Right lung (tissue), 2 donors: ENCODE measurements at regions not wholly inside any gene's neighbourhood (a gene's known extent, or its start where the extent isn't known, plus 50 kb on each side); places are given as distances from the start of the nearest gene placed in this dataset.

Source experiments
- DNase-seq, 2 donors: peaks; one replicate each; pipeline ENCODE4 v3.0.0-alpha.2; 2013

DNA sequence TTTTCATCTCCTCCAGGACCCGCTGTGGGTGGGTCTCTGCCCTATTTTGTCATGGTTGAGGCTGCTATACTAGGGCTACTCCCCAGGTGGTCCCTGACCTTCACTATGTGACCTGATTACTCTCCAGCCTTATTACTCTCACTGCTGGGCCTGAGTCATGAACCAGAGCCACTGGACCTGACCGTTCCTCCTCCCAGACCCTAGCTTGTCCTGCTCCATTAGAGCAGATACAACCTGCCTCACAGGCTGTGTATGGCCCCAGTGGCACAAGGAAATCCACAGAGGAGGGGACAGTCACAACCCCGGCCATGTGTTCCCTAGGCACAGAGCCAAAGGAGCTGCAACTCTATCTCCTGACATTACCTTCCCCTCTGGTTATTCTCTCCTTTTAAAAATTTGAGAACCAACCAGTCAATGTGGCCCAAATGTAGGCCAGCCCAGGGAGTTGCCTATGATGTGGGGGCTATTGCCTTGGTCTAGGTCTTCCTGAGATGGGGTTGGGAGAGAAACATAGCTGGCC lies 96.0 kb upstream of the FSTL4 start:
- no peak for DNase-seq

DNA sequence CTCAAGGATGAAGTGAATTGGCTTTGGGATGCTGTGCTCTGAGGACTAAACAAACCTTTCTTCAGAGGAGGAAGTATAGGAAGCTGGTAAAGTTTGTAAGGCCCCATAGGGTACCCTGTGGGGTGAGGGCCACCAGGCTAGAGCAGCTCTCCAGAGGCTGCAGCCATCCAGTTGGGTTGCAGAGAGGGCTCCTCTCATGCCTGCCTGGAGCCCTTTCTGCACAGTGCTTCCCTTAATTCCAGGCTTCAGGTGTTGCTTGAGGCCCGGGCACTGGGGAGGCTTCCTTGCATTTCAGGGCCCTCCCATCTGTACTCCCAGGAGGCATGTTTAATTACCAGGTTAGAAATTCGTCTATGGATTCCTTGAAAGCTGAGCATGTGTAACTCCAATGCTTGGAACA lies 95.3 kb upstream of the FSTL4 start:
- no peak for DNase-seq

DNA sequence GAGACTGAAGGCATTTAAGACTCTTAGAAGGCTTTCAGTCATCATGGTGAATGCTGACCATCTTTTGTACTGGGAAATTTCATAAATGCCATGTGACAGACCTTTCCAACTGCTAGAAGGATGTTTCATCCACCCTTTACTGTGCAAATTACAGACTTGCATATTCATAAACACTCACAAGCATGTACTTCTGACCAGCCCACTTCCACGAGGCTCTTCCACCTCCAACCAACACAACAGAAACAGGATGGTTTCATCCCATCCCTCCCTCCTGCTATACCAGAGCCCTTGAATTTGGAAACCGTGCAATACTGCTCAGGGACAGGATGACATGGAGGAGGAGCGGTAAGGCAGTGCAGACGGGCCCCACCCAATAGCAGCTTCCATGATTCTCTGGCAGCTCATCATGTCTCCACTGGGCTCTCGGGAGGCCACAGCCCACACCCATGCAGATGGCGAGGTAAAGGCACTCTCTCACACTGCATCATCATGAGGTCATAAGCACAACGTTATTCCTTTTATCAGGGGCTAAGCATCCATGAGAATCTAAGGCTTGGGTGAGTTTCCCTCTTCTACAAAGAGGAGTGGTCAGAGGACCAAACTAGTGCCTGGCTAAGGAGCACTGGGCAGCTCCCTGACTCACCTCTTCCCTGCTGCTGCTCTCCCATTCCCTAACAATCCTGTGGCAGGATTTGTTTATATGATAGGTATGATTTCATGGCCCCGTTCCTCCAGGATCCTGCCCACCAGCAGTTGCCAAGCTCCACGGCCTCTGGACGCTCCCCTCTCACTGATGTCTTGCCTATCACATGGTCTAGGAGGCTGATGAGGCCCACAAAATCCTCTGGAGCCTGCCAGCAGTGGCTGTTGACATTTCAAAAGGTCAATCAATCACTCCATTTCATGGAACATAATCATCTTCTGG lies 94.4 kb upstream of the FSTL4 start:
- no peak for DNase-seq

DNA sequence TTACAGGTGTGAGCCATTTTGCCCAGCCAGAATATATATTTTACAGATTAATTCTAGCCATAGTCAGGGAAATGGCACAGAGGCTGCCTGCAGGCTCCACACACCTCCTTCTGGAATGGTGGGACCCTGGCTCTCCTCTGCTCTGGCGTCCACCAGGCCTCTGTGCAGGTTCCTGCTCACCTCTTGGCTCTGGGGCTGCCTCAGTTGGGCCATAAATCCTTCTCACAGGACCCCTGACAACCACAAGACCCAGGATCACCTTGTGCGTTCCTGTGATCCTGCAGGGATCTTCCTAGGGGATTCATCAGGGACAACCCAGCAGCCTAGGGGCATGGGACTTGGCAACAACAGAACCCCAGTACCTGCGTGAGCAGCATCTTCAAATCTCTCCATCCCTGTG lies 93.0 kb upstream of the FSTL4 start:
- DNase-seq = no peak

DNA sequence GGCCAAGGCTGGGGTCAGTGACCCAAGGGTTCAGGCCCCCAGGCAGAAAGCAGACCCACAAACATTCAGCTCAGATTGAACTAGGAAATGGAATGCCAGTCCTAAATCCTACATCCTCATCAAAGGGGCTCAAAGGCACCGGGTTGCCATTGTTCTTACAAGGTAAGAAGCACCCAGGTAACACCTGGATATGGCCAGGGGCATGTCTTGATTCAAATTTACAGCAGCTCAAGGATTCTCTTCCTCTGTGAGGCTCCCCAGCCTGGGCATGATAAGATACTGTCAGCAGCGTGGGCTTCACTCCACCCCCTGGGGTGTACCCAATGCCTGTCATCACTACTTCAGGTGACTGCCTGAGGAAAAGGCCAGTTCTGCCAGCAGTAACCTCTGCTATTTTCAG lies 92.1 kb upstream of the FSTL4 start:
- DNase-seq = no peak

DNA sequence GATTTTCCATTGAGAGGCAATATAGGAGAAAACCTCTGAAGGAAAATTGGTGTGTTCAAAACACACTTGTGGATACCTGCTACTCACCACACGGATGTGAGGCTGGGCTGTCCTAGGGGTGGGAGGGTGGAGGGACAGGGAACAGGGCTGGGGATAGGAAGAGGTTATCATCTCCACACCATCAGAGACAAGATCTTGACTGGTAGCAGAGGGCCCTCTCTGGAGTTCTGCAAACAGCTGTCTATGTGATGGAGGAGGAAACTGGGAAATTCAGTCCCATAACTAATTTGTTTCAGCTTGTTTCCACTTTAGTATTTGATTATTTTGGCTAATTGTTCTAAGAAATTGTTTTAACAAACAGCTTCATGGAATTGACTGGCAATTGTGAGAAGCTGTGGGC lies 91.6 kb upstream of the FSTL4 start:
- DNase-seq = no peak

DNA sequence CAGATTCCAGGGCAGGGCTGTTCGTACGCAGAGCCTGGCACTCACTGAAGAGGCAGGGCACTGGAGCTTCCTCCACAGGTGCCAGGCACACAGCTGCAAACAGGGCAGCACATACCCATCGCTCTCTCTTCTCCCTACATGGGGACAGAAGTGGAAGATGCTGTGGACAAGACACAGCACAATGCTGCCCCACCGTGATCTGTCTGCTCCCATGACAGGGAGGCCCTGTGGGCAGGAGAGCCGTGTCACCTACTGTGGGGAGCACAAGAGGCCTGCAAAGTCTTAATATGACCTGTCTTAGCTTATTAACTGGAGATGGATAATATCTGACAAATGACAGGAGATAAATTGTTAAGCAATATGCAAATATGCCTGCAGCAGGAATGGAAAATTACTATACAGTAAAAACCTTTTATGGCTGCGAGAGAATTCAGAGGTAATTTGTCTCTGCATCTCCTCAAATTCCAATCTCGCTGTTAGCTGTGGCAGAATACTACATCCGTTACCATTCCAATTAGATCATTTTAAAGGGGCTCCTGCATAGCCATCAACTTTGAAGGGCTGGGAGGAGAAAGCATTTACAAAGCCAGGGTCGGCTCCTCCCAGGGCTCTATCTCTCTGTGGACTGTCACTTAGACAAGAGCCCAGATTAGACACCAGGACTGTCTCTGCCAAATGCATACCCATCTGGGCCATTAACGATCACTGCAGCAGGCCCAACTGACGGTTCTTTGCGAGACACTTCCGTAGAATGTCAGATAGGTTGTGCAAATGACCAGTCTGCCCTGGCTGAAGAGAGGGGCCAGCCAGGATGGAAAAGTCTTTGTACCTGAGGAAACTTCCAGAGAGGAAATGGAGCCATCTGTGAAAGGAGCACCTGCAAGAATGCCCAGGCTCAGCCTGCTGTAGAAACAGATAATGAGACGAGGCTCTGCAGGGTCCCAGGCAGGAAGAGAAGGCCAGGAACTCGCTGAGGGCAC lies 90.7 kb upstream of the FSTL4 start:
- DNase-seq = no peak

DNA sequence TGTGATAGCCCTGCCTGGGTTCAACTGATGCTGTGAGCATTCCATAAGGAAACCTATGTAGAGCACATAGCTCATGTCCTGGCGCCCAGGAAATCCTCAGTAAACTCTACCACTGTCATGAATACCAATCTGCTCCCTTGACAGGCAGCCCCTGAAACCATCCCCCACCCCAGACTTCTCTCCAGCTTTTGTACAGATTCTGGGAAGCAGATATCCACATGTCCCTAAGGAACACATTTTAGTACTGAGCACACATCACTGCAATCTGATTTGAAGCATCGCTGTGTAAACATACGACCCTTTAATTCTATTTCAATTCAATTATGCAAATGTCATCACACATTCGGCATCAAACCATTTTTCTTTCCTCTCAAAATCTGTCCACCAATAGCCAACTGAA lies 89.5 kb upstream of the FSTL4 start:
- no peak for DNase-seq

DNA sequence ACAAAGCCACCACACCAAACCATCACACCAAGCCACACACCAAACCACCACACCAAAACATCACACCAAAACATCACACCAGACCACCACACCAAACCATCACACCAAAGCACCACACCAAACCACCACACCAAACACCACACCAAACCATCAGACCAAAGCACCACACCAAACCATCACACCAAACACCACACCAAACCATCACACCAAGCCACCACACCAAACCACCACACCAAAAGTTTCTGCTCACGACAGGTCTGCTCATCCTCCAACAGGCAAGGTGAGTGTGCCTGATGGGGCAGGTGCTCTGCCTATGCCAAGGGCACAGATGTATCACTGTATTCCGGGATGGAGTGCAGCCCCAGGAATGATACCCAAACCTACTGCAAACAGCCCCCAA lies 87.9 kb upstream of the FSTL4 start:
- DNase-seq = no peak

DNA sequence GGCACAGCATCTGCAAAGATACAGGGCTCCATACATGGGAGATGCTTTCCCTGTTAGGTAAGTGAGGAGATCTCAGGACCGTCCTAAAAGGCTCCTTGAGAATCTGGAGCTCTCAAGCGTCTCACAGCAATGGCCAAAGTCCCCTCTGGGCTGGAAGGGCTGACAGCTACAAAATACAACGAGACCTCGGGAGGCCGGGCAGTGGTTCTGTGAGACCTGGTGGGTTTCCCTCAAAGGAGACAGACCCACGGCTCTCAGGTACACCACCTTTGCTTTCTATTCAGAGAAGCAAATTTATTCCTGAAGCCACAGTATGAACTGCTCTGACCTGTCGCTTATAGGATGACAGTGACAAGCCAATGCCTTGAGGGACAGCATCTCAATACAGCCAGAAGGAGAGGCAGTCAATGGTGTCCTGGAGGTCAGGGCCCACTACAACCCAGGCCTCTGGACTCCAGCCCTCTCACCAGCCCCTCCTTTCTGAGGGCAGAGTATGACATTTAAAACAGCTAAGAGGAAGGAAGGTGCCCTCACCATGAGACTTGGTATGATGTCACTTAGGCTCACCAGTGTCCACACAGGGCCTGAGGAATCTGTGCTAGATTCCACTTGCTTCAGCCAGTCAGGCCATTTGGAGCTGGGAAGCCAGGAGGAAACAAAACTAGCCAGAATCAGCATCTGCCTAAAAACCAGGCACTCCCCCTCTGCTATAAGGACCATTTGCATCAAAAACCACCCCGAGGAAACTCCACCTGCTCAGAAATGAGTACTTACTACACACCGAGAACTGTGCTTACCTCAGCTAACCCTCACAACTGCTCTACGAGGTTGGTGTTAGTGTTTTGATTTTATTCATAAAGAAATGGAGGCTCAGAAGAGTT lies 86.5 kb upstream of the FSTL4 start:
- no peak for DNase-seq

DNA sequence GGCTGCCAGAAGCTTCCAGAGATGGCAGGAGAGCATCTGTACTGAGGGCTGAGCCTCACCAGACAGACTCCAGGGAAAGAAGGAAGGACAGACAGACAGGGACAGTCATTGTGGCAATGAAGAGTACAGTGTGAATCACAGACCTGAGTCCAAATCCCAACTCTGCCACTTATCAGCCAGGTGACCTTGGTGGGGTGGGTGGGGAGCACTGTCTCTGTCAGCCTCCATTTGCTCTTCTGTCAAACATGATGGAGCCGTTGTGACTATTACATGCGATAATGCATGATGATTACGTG lies 85.9 kb upstream of the FSTL4 start:
- DNase-seq = no peak

DNA sequence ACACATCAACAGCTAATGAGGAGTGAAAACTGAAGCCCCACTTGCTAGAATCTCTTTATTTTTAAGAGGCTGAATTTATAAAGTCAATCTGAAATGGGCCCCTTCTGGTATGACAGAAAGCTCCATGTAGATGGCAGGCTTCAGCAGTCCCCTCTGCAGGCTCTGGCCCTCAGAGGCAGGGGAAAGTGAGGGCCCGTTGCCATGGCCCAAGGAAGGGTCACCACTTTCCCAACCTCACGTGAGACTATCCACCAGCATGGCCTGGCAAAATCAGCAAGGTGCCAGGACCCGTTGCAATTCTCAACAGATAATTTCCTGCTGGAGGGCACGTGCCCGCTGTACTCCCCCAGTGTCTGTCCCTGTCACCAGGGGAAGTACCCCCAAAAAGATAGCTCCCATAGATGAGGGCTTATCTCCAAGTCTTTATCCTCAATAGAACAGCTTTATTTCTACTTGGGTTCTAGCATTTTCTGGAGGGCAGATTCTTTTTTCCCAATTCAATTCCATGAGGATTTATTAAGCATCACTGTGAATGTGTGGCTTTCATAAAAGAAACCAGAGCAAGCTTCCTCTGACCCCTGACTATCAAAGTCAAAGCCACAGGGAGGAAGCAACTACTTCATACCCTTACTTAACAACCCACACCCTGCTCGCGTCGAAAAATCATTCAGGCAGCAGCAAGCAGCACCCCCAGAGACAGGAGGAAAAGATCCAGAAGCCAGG lies 85.4 kb upstream of the FSTL4 start:
- no peak for DNase-seq

DNA sequence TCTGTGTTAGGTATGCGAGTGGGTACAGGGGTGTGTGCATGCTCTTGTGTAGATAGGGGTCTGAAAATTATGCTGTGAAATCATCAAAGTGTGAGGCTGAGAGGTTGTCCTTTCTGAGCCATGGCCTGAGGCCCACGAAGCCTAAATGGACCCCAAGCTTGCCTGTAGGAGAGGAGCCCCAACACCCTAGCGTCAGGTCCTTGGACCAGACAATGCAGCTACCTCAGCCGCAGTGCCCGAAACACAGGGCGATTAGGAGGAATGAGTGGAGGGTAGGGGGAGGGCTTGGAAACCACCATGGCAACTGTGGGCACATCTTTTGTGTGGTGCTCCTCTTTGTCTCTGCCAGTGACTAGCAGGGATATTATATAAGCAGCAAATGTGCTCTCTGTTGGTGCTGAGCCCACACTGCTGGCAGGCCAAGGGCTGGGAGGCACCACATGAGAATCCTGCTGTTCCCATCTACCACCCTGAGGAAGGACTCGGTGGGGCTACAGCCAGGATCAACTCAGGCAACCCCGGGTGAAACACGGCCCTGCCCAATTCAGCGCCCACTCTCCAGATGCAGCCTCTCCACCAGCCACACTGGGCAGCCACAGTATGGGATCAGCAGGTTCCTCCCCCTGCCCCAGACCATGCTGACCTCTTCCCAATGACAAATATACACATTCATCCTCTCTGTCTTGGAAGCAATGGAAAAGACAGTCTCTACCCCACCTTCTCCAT lies 84.6 kb upstream of the FSTL4 start:
- DNase-seq = no peak

DNA sequence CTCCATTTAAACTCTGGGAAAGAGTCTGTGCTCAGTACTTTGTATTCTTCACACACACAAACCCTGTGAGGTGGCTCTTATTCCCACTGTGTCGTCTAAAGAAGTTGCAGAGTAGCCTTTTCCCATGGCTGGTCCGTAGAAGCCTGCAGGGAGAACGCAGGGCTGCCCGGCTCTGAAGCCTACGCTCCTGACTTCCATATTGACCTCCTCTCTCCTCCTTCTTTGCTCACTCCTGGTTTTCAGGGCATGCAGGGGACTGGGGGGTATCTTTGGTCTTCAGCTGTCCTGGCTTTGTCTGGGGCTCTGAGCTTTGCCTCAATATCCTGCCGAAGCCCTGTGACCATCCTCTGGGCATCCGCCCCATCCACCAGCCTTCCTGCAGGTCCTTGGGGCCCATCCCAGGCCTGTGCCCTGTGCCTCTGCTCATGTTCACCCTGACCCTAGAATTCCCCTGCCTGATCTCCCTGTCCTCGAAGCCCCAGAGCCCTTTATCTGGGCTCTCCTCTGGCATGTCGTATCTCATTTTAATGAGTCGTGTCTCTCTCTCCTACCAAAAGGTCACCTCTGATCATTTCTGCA lies 83.8 kb upstream of the FSTL4 start:
- no peak for DNase-seq

DNA sequence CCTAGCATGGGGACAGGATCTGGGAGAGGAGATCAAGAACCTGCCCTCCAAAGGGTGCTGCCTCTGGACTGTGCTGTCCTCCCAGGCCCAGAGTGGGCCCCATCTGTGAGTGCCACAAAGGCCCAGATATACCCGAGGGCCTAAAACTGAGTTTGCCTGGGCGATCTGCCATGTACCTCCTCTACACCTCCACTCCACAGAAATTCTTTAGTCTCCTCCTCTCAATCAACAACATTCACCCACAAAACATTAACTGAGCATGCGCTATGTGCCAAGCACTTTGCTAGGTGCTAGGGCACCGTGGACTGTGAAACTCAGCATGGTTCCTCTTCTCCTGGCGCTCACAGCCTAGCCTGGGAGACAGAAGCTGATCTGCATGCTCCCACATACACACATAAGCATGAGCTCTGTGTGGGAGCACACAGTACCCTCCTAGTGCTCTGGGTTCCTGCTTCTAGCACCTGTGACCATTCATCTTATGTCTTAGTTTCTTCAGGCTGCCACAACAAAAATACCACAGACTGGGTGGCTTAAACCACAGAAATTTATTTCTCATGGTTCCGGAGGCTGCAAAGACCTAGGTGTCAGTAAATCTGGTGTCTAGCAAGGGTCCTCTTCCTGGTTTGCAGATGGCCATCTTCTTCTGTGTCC lies 82.0 kb upstream of the FSTL4 start:
- no peak for DNase-seq

DNA sequence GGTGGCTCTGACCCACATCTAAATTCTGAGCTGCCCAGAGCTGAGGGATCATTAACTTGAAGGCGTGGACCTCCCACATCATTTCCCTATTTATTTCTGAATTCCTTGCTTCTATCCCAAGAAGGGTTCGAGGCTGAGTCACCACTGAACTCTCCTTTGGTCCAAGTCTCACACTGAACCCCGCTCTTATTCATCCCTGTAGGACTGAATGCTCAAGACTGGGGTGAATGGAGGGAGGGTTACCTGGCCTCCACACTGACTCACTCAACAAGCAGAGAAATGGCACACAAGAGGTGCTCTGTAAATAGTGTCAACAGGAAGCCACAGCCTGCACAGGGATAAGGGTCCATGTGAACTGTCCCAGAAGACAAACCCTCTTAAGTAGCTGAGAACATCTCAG lies 79.1 kb upstream of the FSTL4 start:
- no peak for DNase-seq

DNA sequence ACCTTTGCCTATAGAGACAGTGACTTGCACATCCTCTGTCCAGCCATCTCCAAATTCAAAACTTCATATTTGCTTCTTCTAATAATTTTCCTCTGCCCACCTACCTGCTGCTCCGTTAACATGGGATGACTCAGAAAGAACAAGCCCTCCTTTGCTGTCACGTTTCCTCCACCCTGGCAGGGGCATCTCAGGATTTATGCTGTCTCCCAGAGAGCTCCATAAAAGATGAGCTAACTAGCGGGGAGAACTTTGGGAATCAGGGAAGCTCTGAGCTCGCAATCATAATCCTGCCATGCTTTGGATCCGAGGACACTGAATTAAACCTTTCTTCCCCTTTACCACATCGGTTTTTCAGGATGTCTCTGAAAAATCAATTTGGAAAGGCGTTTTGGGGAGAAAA lies 78.4 kb upstream of the FSTL4 start:
- DNase-seq = no peak

DNA sequence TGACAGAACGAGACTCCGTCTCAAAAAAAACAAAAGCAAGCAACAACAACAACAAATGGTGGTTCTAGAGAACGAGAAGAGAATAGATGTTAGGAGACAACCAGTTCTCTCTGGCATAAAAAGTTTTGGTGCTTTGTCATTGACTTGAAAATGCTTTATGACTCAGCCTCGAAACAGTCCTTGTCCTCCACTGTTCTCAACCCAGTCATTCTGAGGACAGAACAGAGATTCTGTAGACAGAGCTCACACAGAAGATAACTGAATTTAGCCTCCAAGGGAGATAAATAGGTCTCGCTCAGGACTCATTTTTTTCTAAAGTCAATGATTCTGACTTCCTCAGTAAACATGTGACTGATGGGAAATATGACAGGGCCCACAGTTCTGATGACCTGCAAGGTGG lies 76.0 kb upstream of the FSTL4 start:
- no peak for DNase-seq
